ENCODE measurements at regions not wholly inside any gene's neighbourhood (a gene's known extent, or its start where the extent isn't known, plus 50 kb on each side); places are given as distances from the start of the nearest gene placed in this dataset.

DNA sequence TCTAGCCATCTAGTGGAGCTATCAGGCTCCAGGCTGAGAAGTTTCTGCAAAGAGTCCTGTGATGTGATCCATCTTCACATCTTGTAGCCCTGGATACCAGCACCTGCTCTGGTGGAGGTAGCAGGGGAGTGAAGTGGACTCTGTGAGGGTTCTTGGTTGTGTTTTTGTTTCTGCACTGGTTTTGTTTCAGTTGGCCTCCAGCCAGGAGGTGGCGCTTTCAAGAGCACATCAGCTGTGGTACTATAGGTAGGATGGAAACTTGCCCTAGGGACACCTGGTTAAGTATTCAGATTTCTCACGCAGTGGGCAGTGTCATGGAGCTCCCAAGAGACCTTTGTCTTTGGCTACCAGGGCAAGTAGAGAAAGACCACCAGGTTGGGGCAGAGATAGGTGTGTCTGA lies 257.5 kb upstream of the SLC7A11 start:
- H3K9me3 ChIP-seq (ENCODE audit: insufficient read depth, low read depth, low read length), result no peaks in the 10 kb centered on the region
- H3K27ac ChIP-seq (ENCODE audit: low read depth, low read length), result no peak overlapping the region
- no peaks in the 10 kb centered on the region for H3K4me1 ChIP-seq (ENCODE audit: insufficient read depth, low read length)
- H3K27me3 ChIP-seq (ENCODE audit: insufficient read depth, low read length), result no peaks in the 10 kb centered on the region
- 68% methylated on average over 2 of the region's 2 CpGs for WGBS
- no peaks in the 10 kb centered on the region for H3K36me3 ChIP-seq (ENCODE audit: insufficient read depth, low read length)
- no peak overlapping the region for H3K4me3 ChIP-seq (ENCODE audit: low read length)
- H3K9ac ChIP-seq (ENCODE audit: low read depth, low read length), result no peak overlapping the region

DNA sequence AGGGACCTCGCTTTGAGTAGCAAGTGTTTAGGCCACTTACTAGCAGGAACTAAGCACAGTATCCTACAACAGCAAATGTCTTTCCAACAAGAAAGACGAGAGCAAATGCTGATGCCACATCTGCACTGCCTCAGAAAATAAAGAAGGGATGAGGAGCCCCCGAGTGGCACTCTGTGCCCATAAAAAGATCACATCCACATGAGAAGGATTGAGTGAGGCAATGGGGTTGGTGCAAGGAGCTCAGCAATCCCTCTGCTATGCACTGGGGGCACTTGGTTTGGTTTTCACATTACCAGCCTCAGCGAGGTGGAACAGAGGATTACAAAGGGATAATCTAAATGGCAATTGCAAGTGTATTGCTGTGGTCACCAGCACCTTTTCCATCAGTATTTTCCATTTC lies 252.8 kb upstream of the SLC7A11 start:
- no peaks in the 10 kb centered on the region for H3K27me3 ChIP-seq (ENCODE audit: insufficient read depth, low read length)
- no peak overlapping the region for H3K4me3 ChIP-seq (ENCODE audit: low read length)
- no peak overlapping the region for H3K27ac ChIP-seq (ENCODE audit: low read depth, low read length)
- no peaks in the 10 kb centered on the region for H3K36me3 ChIP-seq (ENCODE audit: insufficient read depth, low read length)
- no peak overlapping the region for H3K9ac ChIP-seq (ENCODE audit: low read depth, low read length)
- no peaks in the 10 kb centered on the region for H3K9me3 ChIP-seq (ENCODE audit: insufficient read depth, low read depth, low read length)
- no peaks in the 10 kb centered on the region for H3K4me1 ChIP-seq (ENCODE audit: insufficient read depth, low read length)
- 72% methylated on average over 4 of the region's 4 CpGs for WGBS

DNA sequence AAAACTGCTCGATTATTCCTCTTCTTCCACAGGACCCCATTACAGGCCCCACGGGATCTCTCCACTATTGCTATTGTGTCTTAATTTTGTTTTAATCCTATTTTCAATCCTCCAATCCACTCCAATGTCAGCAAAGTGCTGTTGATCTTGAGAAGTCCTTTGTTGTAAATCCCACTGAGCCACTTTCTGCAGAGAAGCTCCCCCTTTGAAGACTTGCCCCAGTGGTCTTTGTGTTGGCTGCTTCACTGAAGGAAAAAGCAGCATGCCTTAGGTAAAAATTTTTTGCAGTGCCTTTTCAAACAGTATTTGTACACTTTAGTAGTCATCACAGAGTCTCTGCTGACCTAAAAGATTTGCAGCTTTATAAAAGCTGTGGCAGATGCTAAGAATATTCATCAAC lies 252.0 kb upstream of the SLC7A11 start:
- no peaks in the 10 kb centered on the region for H3K9me3 ChIP-seq (ENCODE audit: insufficient read depth, low read depth, low read length)
- WGBS, result 96% methylated on average over 2 of the region's 2 CpGs
- H3K27me3 ChIP-seq (ENCODE audit: insufficient read depth, low read length), result no peaks in the 10 kb centered on the region
- no peak overlapping the region for H3K4me3 ChIP-seq (ENCODE audit: low read length)
- no peak overlapping the region for H3K27ac ChIP-seq (ENCODE audit: low read depth, low read length)
- H3K4me1 ChIP-seq (ENCODE audit: insufficient read depth, low read length), result no peaks in the 10 kb centered on the region
- H3K36me3 ChIP-seq (ENCODE audit: insufficient read depth, low read length), result no peaks in the 10 kb centered on the region
- H3K9ac ChIP-seq (ENCODE audit: low read depth, low read length), result no peak overlapping the region

DNA sequence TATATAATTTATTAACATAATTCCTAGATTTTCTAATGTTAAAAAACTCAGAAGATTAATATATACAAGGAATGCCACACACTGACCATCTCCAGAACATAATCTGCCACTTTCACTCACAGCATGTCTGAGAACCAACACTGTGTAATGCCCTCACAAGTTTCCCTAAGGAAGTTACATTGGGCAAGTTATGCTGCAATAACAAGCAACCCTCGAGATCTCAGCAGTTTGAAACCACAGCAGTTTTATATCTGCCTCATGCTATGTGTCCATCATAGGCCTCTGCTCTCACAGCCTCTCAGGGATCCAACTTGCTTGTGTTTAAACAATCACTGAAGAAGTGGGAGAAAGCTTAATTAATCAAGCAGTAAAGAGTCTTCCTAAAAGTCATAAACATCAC lies 250.0 kb upstream of the SLC7A11 start:
- WGBS, result 90% methylated on average over 1 of the region's 1 CpG
- Histone ChIP-seq H3K36me3 (ENCODE audit: insufficient read depth, low read length) (no peaks in the 10 kb centered on the region), H3K9ac (ENCODE audit: low read depth, low read length) (no peak overlapping the region), H3K27ac (ENCODE audit: low read depth, low read length) (no peak overlapping the region), H3K4me1 (ENCODE audit: insufficient read depth, low read length) (peaks cover 12% of the 10 kb centered on the region), H3K9me3 (ENCODE audit: insufficient read depth, low read depth, low read length) (no peaks in the 10 kb centered on the region), H3K4me3 (ENCODE audit: low read length) (no peak overlapping the region), H3K27me3 (ENCODE audit: insufficient read depth, low read length) (no peaks in the 10 kb centered on the region)

DNA sequence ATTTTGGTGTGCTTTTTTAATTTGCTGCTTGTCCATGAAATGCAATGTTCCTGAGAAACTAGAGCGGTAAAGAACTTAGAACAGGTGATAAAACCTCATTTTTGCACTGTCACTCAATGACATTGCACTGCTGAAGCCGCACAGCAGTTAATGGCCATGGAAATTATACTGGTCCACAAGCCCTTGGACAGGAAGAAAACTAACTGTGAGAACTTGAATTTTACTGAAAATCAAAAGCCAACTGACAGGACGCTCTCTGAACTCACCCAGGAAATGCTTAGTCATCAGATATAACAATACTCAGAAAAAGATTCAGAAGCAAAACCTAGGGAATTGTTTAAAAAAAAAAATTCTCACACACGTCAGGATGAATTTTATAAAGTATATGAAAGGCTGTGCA lies 246.4 kb upstream of the SLC7A11 start:
- Histone ChIP-seq H3K9ac (ENCODE audit: low read depth, low read length) (no peak overlapping the region), H3K4me3 (ENCODE audit: low read length) (no peak overlapping the region)

DNA sequence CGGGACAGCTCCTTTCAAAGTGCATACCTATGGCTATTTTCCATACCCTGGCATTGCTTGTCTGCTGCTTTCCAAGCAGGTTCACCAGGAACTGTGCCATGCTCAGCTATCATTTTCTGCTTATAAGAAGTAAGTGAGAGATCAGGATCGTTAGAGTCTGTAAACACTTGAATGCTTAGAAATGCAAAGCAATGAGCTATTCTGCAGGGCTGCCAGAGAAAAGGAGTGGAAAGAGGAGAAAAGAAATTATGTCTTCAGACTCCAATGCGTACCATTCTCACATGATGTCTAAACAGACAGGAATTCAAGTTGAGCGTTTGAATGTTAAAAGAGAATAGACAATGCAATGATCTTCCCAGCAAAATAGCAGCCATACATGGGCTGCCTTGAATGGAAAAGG lies 245.5 kb upstream of the SLC7A11 start:
- Histone ChIP-seq H3K4me1 (ENCODE audit: insufficient read depth, low read length) (peaks cover 12% of the 10 kb centered on the region), H3K9ac (ENCODE audit: low read depth, low read length) (no peak overlapping the region), H3K9me3 (ENCODE audit: insufficient read depth, low read depth, low read length) (no peaks in the 10 kb centered on the region), H3K27me3 (ENCODE audit: insufficient read depth, low read length) (no peaks in the 10 kb centered on the region), H3K27ac (ENCODE audit: low read depth, low read length) (no peak overlapping the region), H3K4me3 (ENCODE audit: low read length) (no peak overlapping the region), H3K36me3 (ENCODE audit: insufficient read depth, low read length) (no peaks in the 10 kb centered on the region)
- WGBS, result 73% methylated on average over 4 of the region's 4 CpGs

More for the DNA sequence above, 246.4 kb upstream of the SLC7A11 start:
- Histone ChIP-seq H3K36me3 (ENCODE audit: insufficient read depth, low read length) (no peaks in the 10 kb centered on the region), H3K4me1 (ENCODE audit: insufficient read depth, low read length) (peaks cover 12% of the 10 kb centered on the region), H3K9me3 (ENCODE audit: insufficient read depth, low read depth, low read length) (no peaks in the 10 kb centered on the region), H3K27me3 (ENCODE audit: insufficient read depth, low read length) (no peaks in the 10 kb centered on the region), H3K27ac (ENCODE audit: low read depth, low read length) (no peak overlapping the region)
- 87% methylated on average over 3 of the region's 4 CpGs for WGBS

DNA sequence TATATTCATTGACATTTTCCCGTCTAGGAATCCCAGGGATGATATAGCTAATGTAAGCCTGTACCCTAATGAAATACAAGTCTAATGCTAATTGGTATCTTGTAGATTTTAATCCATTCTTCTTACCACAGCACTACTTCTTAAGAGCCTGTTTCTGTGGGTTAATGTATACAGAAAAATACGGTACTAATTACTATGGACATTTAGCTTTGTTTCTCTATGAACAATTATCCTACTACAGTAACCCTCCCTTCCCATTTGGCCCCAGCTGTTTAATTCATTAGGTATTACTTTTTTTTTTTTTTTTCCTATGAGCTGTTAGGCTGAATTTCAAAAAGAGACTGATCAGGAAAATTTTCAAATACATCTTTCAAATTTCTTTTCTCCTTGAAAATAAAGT lies 245.1 kb upstream of the SLC7A11 start:
- no peak overlapping the region for H3K9ac ChIP-seq (ENCODE audit: low read depth, low read length)
- H3K4me3 ChIP-seq (ENCODE audit: low read length), result no peak overlapping the region
- H3K27ac ChIP-seq (ENCODE audit: low read depth, low read length), result no peak overlapping the region
- no peaks in the 10 kb centered on the region for H3K9me3 ChIP-seq (ENCODE audit: insufficient read depth, low read depth, low read length)
- H3K4me1 ChIP-seq (ENCODE audit: insufficient read depth, low read length), result peaks cover 12% of the 10 kb centered on the region
- H3K36me3 ChIP-seq (ENCODE audit: insufficient read depth, low read length), result no peaks in the 10 kb centered on the region
- WGBS, result 88% methylated on average over 1 of the region's 2 CpGs
- H3K27me3 ChIP-seq (ENCODE audit: insufficient read depth, low read length), result no peaks in the 10 kb centered on the region

DNA sequence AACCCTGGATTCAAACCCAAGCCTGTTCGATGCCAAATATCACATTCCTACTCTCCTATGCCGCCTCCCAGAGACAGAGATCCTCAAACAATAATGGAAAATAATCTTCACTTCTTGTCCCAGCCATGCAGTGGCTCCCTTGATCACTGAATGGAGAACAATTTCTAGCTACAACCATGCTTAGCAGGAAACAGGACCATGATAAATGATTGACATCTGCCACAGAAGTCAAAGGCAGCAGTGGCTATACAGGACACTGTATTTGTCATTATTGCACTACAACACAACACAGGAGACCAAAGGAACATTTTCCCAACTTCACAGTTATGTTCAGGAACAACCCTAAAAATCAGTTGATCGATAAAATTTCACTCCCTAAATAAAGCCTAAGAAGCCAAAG lies 243.3 kb upstream of the SLC7A11 start:
- Histone ChIP-seq H3K9me3 (ENCODE audit: insufficient read depth, low read depth, low read length) (no peaks in the 10 kb centered on the region), H3K27ac (ENCODE audit: low read depth, low read length) (no peak overlapping the region), H3K9ac (ENCODE audit: low read depth, low read length) (no peak overlapping the region), H3K4me1 (ENCODE audit: insufficient read depth, low read length) (peaks cover 12% of the 10 kb centered on the region), H3K4me3 (ENCODE audit: low read length) (no peak overlapping the region), H3K36me3 (ENCODE audit: insufficient read depth, low read length) (no peaks in the 10 kb centered on the region), H3K27me3 (ENCODE audit: insufficient read depth, low read length) (no peaks in the 10 kb centered on the region)
- 98% methylated on average over 3 of the region's 3 CpGs for WGBS

DNA sequence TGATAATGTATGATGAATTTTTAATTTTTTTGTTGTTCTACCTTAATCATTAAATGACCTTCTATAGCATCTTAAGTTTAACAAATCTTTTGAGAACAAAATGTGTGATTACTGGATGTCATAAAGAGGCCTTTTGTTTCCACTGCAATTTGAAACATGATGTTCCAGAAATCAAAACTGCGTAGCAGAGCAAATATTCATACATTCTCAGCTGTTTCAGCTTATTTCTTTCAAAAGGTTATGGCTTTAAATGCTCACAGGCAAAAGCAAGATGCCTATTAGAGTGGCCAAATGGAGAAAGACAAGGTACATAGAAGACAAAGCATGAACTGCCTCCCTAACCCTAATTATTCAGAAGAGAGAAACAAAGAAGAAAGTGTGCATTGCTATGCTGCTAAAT lies 233.0 kb upstream of the SLC7A11 start:
- no peak overlapping the region for H3K9ac ChIP-seq (ENCODE audit: low read depth, low read length)
- H3K9me3 ChIP-seq (ENCODE audit: insufficient read depth, low read depth, low read length), result no peaks in the 10 kb centered on the region
- no peak overlapping the region for H3K4me3 ChIP-seq (ENCODE audit: low read length)
- no peaks in the 10 kb centered on the region for H3K27me3 ChIP-seq (ENCODE audit: insufficient read depth, low read length)
- 95% methylated on average over 1 of the region's 1 CpG for WGBS
- H3K36me3 ChIP-seq (ENCODE audit: insufficient read depth, low read length), result no peaks in the 10 kb centered on the region
- H3K4me1 ChIP-seq (ENCODE audit: insufficient read depth, low read length), result peaks cover 11% of the 10 kb centered on the region
- no peak overlapping the region for H3K27ac ChIP-seq (ENCODE audit: low read depth, low read length)

DNA sequence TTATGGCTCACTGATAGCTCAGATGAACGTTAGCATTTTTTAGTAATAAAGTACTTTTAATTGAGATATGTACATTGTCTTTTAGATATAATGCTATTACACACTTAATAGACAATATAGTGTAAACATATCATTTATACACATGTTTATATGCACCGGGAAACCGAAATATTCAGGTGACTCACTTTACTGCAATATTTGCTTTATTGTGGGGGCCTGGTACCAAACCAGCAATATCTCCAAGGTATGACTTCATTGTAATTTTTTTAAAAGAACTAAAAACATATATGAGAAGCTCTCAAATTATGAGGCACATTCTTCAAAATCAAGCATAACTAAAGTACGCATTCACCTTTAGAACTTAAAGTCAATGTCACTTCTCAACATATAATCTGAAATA lies 231.2 kb upstream of the SLC7A11 start:
- H3K27me3 ChIP-seq (ENCODE audit: insufficient read depth, low read length), result no peaks in the 10 kb centered on the region
- no peaks in the 10 kb centered on the region for H3K9me3 ChIP-seq (ENCODE audit: insufficient read depth, low read depth, low read length)
- no peak overlapping the region for H3K27ac ChIP-seq (ENCODE audit: low read depth, low read length)
- no peaks in the 10 kb centered on the region for H3K36me3 ChIP-seq (ENCODE audit: insufficient read depth, low read length)
- no peak overlapping the region for H3K4me3 ChIP-seq (ENCODE audit: low read length)
- 93% methylated on average over 3 of the region's 4 CpGs for WGBS
- peaks cover 11% of the 10 kb centered on the region for H3K4me1 ChIP-seq (ENCODE audit: insufficient read depth, low read length)
- H3K9ac ChIP-seq (ENCODE audit: low read depth, low read length), result no peak overlapping the region

DNA sequence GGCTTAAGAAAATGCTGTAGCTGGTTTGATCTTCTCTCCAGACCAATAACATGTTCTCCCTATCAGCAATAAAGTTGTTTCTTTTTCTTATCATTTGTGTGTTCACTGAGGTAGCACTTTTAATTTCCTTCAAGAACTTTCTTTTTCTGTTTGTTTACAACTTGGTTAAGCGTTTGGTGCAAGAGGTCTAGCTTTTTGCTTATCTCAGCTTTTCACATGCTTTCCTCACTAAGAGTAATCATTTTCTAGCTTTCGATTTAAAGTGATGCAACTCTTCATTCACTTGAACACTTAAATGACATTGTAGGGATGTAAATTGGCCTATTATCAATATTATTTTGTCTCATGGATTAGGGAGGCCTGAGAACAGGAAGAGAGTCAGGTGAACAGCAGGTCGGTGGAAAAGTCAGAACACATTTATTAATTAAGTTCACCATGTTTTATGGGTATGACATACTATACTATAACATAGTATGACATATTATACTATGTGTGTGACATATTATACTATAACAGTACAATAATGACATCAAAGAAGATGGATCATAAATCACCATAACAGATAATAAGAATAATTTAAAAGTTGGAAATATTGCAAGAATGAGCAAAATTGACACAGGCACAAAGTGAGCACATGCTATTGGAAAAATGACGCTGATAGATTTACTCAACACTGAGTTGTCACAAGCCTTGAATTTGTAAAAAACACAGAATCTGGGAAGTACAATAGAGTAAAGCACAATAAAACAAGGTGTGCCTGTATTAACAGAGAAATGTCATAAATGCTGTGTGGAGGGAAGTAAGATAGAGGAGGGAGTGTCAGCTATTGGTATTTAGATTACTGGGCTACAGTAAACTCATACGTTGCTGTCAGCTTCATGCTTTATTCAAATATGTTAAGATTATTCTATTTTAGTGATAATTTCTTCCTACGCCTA lies 218.6 kb upstream of the SLC7A11 start:
- Histone ChIP-seq H3K9me3 (ENCODE audit: insufficient read depth, low read depth, low read length) (no peaks in the 10 kb centered on the region), H3K27me3 (ENCODE audit: insufficient read depth, low read length) (no peaks in the 10 kb centered on the region), H3K36me3 (ENCODE audit: insufficient read depth, low read length) (no peaks in the 10 kb centered on the region), H3K27ac (ENCODE audit: low read depth, low read length) (no peak overlapping the region), H3K9ac (ENCODE audit: low read depth, low read length) (no peak overlapping the region), H3K4me3 (ENCODE audit: low read length) (no peak overlapping the region), H3K4me1 (ENCODE audit: insufficient read depth, low read length) (peaks cover 7% of the 10 kb centered on the region)
- WGBS, result 99% methylated on average over 3 of the region's 6 CpGs

DNA sequence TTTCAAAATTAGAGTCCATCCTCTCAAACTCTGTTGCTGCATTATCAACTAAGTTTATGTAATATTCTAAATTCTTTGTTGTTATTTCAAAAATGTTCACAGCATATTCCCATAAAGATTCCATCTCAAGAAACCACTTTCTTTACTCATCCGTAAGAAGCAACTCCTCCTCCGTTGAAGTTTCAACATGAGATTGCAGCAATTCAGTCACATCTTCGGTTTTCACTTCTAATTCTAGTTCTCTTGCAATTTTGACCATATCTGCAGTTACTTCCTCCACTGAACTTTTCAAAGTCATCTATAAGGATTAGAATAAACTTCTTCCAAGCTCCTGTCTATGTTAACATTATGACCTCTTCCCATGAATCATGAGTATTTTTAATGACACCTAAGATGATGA lies 216.6 kb upstream of the SLC7A11 start:
- H3K9me3 ChIP-seq (ENCODE audit: insufficient read depth, low read depth, low read length), result no peaks in the 10 kb centered on the region
- 97% methylated on average over 3 of the region's 3 CpGs for WGBS
- no peaks in the 10 kb centered on the region for H3K27me3 ChIP-seq (ENCODE audit: insufficient read depth, low read length)

More for the DNA sequence above, 216.6 kb upstream of the SLC7A11 start:
- Histone ChIP-seq H3K4me3 (ENCODE audit: low read length) (no peak overlapping the region), H3K4me1 (ENCODE audit: insufficient read depth, low read length) (peaks cover 7% of the 10 kb centered on the region), H3K36me3 (ENCODE audit: insufficient read depth, low read length) (no peaks in the 10 kb centered on the region), H3K27ac (ENCODE audit: low read depth, low read length) (no peak overlapping the region), H3K9ac (ENCODE audit: low read depth, low read length) (no peak overlapping the region)
